ENCODE measurements at regions not wholly inside any gene's neighbourhood (a gene's known extent, or its start where the extent isn't known, plus 50 kb on each side); places are given as distances from the start of the nearest gene placed in this dataset.

- TF ChIP-seq CTCF (IDR thresholded peaks at IDR 0.05) (no peak), POLR2A (IDR thresholded peaks at IDR 0.05) (no peak)
These were observed 321.5 kb downstream of the LRFN2 start for GRCh38 chr6:40265615-40266014.
